IPS-18a (cell line): ENCODE measurements at regions not wholly inside any gene's neighbourhood (a gene's known extent, or its start where the extent isn't known, plus 50 kb on each side); places are given as distances from the start of the nearest gene placed in this dataset.

ENCODE experiments used
- H3K27ac ChIP-seq: one replicate; pipeline ENCODE4 v1.5.1; 2013; ENCODE audit warnings: low read length
- H3K27me3 ChIP-seq: one replicate; pipeline ENCODE4 v1.6.1; 2013; ENCODE audit warnings: mild to moderate bottlenecking, low read length; ENCODE audit not compliant: control insufficient read depth, insufficient read depth
- H3K36me3 ChIP-seq: one replicate; pipeline ENCODE4 v1.6.1; 2013; ENCODE audit warnings: low read depth, low read length; ENCODE audit not compliant: control insufficient read depth
- H3K4me1 ChIP-seq: one replicate; pipeline ENCODE4 v1.6.1; 2013; ENCODE audit warnings: low read depth, low read length; ENCODE audit not compliant: control insufficient read depth
- H3K4me3 ChIP-seq: one replicate; pipeline ENCODE4 v1.5.1; 2013; ENCODE audit warnings: low read length
- H3K9ac ChIP-seq: one replicate; pipeline ENCODE4 v1.6.1; 2013; ENCODE audit warnings: mild to moderate bottlenecking, low read length, moderate library complexity
- H3K9me3 ChIP-seq: one replicate; pipeline ENCODE4 v1.6.1; 2013; ENCODE audit warnings: low read depth, low read length; ENCODE audit not compliant: control insufficient read depth

- Histone ChIP-seq H3K4me1 (peaks cover 20% of the 10 kb centered on the region), H3K9me3 (no peaks in the 10 kb centered on the region), H3K27me3 (no peaks in the 10 kb centered on the region), H3K4me3 (no peak overlapping the region), H3K27ac (no peak overlapping the region), H3K36me3 (no peaks in the 10 kb centered on the region), H3K9ac (no peak overlapping the region)
These were observed 374.1 kb upstream of the POU3F1 start for GRCh38 chr1:38420666-38421065.

- H3K9ac ChIP-seq: no peak overlapping the region
- no peak overlapping the region for H3K4me3 ChIP-seq
- H3K27ac ChIP-seq: no peak overlapping the region
- H3K4me1 ChIP-seq: peaks cover 11% of the 10 kb centered on the region
- no peaks in the 10 kb centered on the region for H3K36me3 ChIP-seq
- H3K9me3 ChIP-seq: no peaks in the 10 kb centered on the region
- H3K27me3 ChIP-seq: no peaks in the 10 kb centered on the region
These were observed 371.8 kb upstream of the POU3F1 start for GRCh38 chr1:38418195-38419030.

- Histone ChIP-seq H3K27me3 (no peaks in the 10 kb centered on the region), H3K9me3 (peaks cover 6% of the 10 kb centered on the region), H3K27ac (no peak overlapping the region), H3K36me3 (no peaks in the 10 kb centered on the region), H3K4me1 (peaks cover 2% of the 10 kb centered on the region), H3K4me3 (no peak overlapping the region), H3K9ac (no peak overlapping the region)
These were observed 357.1 kb upstream of the POU3F1 start for GRCh38 chr1:38403667-38404066.

- Histone ChIP-seq H3K27me3 (no peaks in the 10 kb centered on the region), H3K36me3 (no peaks in the 10 kb centered on the region), H3K27ac (no peak overlapping the region), H3K9ac (no peak overlapping the region), H3K9me3 (peaks cover 6% of the 10 kb centered on the region), H3K4me1 (peaks cover 2% of the 10 kb centered on the region), H3K4me3 (no peak overlapping the region)
These were observed 355.7 kb upstream of the POU3F1 start for GRCh38 chr1:38402230-38402815.

- H3K36me3 ChIP-seq: no peaks in the 10 kb centered on the region
- H3K9ac ChIP-seq: no peak overlapping the region
- peaks cover 20% of the 10 kb centered on the region for H3K4me1 ChIP-seq
- H3K27ac ChIP-seq: no peak overlapping the region
- H3K9me3 ChIP-seq: peaks cover 9% of the 10 kb centered on the region
- no peak overlapping the region for H3K4me3 ChIP-seq
- H3K27me3 ChIP-seq: no peaks in the 10 kb centered on the region
These were observed 350.0 kb upstream of the POU3F1 start for GRCh38 chr1:38396606-38397005.

- no peak overlapping the region for H3K4me3 ChIP-seq
- peaks cover 20% of the 10 kb centered on the region for H3K4me1 ChIP-seq
- H3K27ac ChIP-seq: no peak overlapping the region
- H3K27me3 ChIP-seq: no peaks in the 10 kb centered on the region
- peaks cover 9% of the 10 kb centered on the region for H3K9me3 ChIP-seq
- no peak overlapping the region for H3K9ac ChIP-seq
- H3K36me3 ChIP-seq: no peaks in the 10 kb centered on the region
These were observed 347.7 kb upstream of the POU3F1 start for GRCh38 chr1:38394303-38394702.

- peaks cover 9% of the 10 kb centered on the region for H3K9me3 ChIP-seq
- no peak overlapping the region for H3K4me3 ChIP-seq
- no peaks in the 10 kb centered on the region for H3K27me3 ChIP-seq
- no peak overlapping the region for H3K9ac ChIP-seq
- H3K27ac ChIP-seq: no peak overlapping the region
- H3K4me1 ChIP-seq: peaks cover 20% of the 10 kb centered on the region
- H3K36me3 ChIP-seq: no peaks in the 10 kb centered on the region
These were observed 346.3 kb upstream of the POU3F1 start for GRCh38 chr1:38392861-38393260.

GRCh38 chr1:38381256-38381655 is 334.7 kb upstream of the POU3F1 start:
- H3K27me3 ChIP-seq: no peaks in the 10 kb centered on the region
- H3K4me3 ChIP-seq: no peak overlapping the region
- H3K9ac ChIP-seq: no peak overlapping the region
- peaks cover 12% of the 10 kb centered on the region for H3K4me1 ChIP-seq
- no peaks in the 10 kb centered on the region for H3K36me3 ChIP-seq
- H3K27ac ChIP-seq: no peak overlapping the region
- no peaks in the 10 kb centered on the region for H3K9me3 ChIP-seq

GRCh38 chr1:38376577-38376976 is 330.0 kb upstream of the POU3F1 start:
- Histone ChIP-seq H3K27ac (no peak overlapping the region), H3K36me3 (no peaks in the 10 kb centered on the region), H3K4me3 (no peak overlapping the region), H3K9me3 (peaks cover 11% of the 10 kb centered on the region), H3K27me3 (no peaks in the 10 kb centered on the region), H3K9ac (no peak overlapping the region), H3K4me1 (peaks cover 12% of the 10 kb centered on the region)

GRCh38 chr1:38375035-38375434 is 328.4 kb upstream of the POU3F1 start:
- Histone ChIP-seq H3K9ac (no peak overlapping the region), H3K4me3 (no peak overlapping the region), H3K27me3 (no peaks in the 10 kb centered on the region), H3K36me3 (no peaks in the 10 kb centered on the region), H3K27ac (no peak overlapping the region), H3K9me3 (peaks cover 11% of the 10 kb centered on the region), H3K4me1 (peaks cover 26% of the 10 kb centered on the region)

GRCh38 chr1:38371505-38371844 is 324.9 kb upstream of the POU3F1 start:
- Histone ChIP-seq H3K9me3 (peaks cover 11% of the 10 kb centered on the region), H3K9ac (no peak overlapping the region), H3K27ac (no peak overlapping the region), H3K36me3 (no peaks in the 10 kb centered on the region), H3K4me3 (no peak overlapping the region), H3K4me1 (peaks cover 17% of the 10 kb centered on the region), H3K27me3 (no peaks in the 10 kb centered on the region)
